Calu3 (cell line): ENCODE measurements at regions not wholly inside any gene's neighbourhood (a gene's known extent, or its start where the extent isn't known, plus 50 kb on each side); places are given as distances from the start of the nearest gene placed in this dataset.

Experiments used
- BruUV-seq: library from RNA; stranded (reverse); fragments of 400-500 nt; replicated peaks from 2 replicates; lab custom pipeline; 2021; lab: Mats Ljungman, UMichigan
- CTCF ChIA-PET: fragments of 300-600 bp; sonication (Branson Sonifier 250); formaldehyde crosslinking; loops from one replicate; lab custom pipeline; 2022; ENCODE audit warnings: antibody characterized with exemption; lab: Charles Lee
- DNase-seq: peaks from one replicate; pipeline ENCODE4 v3.0.0; 2022
- H3K27ac Mint-ChIP-seq: one replicate; pipeline ENCODE4 v1.8.0; 2022; ENCODE audit warnings: mixed read lengths; ENCODE audit not compliant: unreplicated experiment
- H3K27me3 Mint-ChIP-seq: one replicate; pipeline ENCODE4 v1.8.0; 2022; ENCODE audit warnings: mixed read lengths; ENCODE audit not compliant: unreplicated experiment
- H3K36me3 Mint-ChIP-seq: one replicate; pipeline ENCODE4 v1.8.0; 2022; ENCODE audit warnings: mild to moderate bottlenecking, moderate library complexity, mixed read lengths; ENCODE audit not compliant: insufficient read depth, unreplicated experiment
- H3K4me1 Mint-ChIP-seq: one replicate; pipeline ENCODE4 v1.8.0; 2022; ENCODE audit warnings: mild to moderate bottlenecking, low read depth, mixed read lengths; ENCODE audit not compliant: unreplicated experiment
- H3K4me3 Mint-ChIP-seq: one replicate; pipeline ENCODE4 v1.8.0; 2022; ENCODE audit warnings: mild to moderate bottlenecking, low read depth, moderate library complexity, mixed read lengths; ENCODE audit not compliant: unreplicated experiment
- H3K9me3 Mint-ChIP-seq: one replicate; pipeline ENCODE4 v1.8.0; 2022; ENCODE audit warnings: low read depth, mixed read lengths; ENCODE audit not compliant: unreplicated experiment
- CTCF ChIP-seq: fragments of 200-600 bp; IDR thresholded peaks from one replicate; pipeline ENCODE4 v1.8.0; 2022; ENCODE audit warnings: antibody characterized with exemption; ENCODE audit not compliant: unreplicated experiment
- intact Hi-C: fragments of 100-400 bp; cut with micrococcal nuclease; formaldehyde crosslinking; loops from one replicate; pipeline ENCODE4 v1.10.0; 2022; ENCODE audit not compliant: unreplicated experiment

GRCh38 chr4:184282251-184282713, 64.6 kb upstream of the ENPP6 start:
- CTCF ChIA-PET = interaction anchor here (0.5 to 1.1 kb wide), 3 partner anchors 18 to 814 kb away, joined by 3 to 5 read pairs (median 4); no protein-coding TSS in a partner anchor
- intact Hi-C loops = no loop called here
- H3K27ac Mint-ChIP-seq = no peak overlapping the region
- no peak overlapping the region for H3K4me3 Mint-ChIP-seq
- BruUV-seq = no TSS peak
- H3K9me3 Mint-ChIP-seq = no peaks in the 10 kb centered on the region
- H3K27me3 Mint-ChIP-seq = no peaks in the 10 kb centered on the region
- peak; percentile 66 for DNase-seq
- no peaks in the 10 kb centered on the region for H3K4me1 Mint-ChIP-seq
- TF ChIP-seq CTCF = no peak
- no peaks in the 10 kb centered on the region for H3K36me3 Mint-ChIP-seq

- BruUV-seq = no TSS peak
- CTCF ChIA-PET = interaction anchor here (0.8 to 1.1 kb wide), 2 partner anchors 17 to 256 kb away, joined by 3 to 5 read pairs; no protein-coding TSS in a partner anchor
- intact Hi-C loops = no loop called here
These were observed 63.8 kb upstream of the ENPP6 start for GRCh38 chr4:184281231-184282139.

GRCh38 chr4:184280591-184281071, 63.0 kb upstream of the ENPP6 start:
- intact Hi-C loops = no loop called here
- no peak for DNase-seq
- Mint-ChIP-seq H3K9me3 (peaks cover 4% of the 10 kb centered on the region), H3K27me3 (no peaks in the 10 kb centered on the region), H3K27ac (no peak overlapping the region), H3K4me1 (no peaks in the 10 kb centered on the region), H3K4me3 (no peak overlapping the region), H3K36me3 (no peaks in the 10 kb centered on the region)
- no peak for TF ChIP-seq CTCF
- no TSS peak for BruUV-seq
- CTCF ChIA-PET = no interaction called here

More at GRCh38 chr4:184281231-184282139, 63.8 kb upstream of the ENPP6 start:
- Mint-ChIP-seq H3K27me3 (no peaks in the 10 kb centered on the region), H3K27ac (no peak overlapping the region), H3K36me3 (no peaks in the 10 kb centered on the region), H3K4me1 (no peaks in the 10 kb centered on the region), H3K4me3 (no peak overlapping the region), H3K9me3 (peaks cover 2% of the 10 kb centered on the region)
- no peak for DNase-seq
- no peak for TF ChIP-seq CTCF

- TF ChIP-seq CTCF = no peak
- intact Hi-C loops = no loop called here
- no peak for DNase-seq
- BruUV-seq = no TSS peak
- Mint-ChIP-seq H3K36me3 (no peaks in the 10 kb centered on the region), H3K27me3 (no peaks in the 10 kb centered on the region), H3K9me3 (peaks cover 4% of the 10 kb centered on the region), H3K27ac (no peak overlapping the region), H3K4me3 (no peak overlapping the region), H3K4me1 (no peaks in the 10 kb centered on the region)
- CTCF ChIA-PET = no interaction called here
These were observed 62.5 kb upstream of the ENPP6 start for GRCh38 chr4:184280137-184280536.
